GM12878 (cell line): ENCODE measurements at regions not wholly inside any gene's neighbourhood (a gene's known extent, or its start where the extent isn't known, plus 50 kb on each side); places are given as distances from the start of the nearest gene placed in this dataset.

Experiments used
- CBFB ChIP-seq: IDR thresholded peaks from 2 replicates; pipeline ENCODE4 v1.6.1; 2016; ENCODE audit warnings: antibody characterized with exemption, low read depth
- CEBPB ChIP-seq, 2 experiments: fragments of 150-350 bp in 1 of 2; IDR thresholded peaks; 2 replicates each; pipeline ENCODE4 v1.6.1; 2012 to 2014; ENCODE audit warnings: low read depth in 2 of 2, low read length in 2 of 2, borderline replicate concordance in 1 of 2, inconsistent platforms in 1 of 2
- CHD4 ChIP-seq: fragments of 200-600 bp; sonication (generic); IDR thresholded peaks from 2 replicates; pipeline ENCODE4 v1.6.1; 2016; ENCODE audit warnings: mild to moderate bottlenecking
- EED ChIP-seq: sonication (generic); IDR thresholded peaks from 2 replicates; pipeline ENCODE4 v1.6.1; 2016; ENCODE audit warnings: antibody characterized with exemption, low read depth
- FOXM1 ChIP-seq: IDR thresholded peaks from 2 replicates; pipeline ENCODE4 v1.6.1; 2012; ENCODE audit warnings: low read depth, mild to moderate bottlenecking, inconsistent platforms, low read length, moderate library complexity
- GATAD2B ChIP-seq: fragments of 450-650 bp; conservative IDR thresholded peaks from 2 replicates; pipeline ENCODE4 v1.6.1; 2017; ENCODE audit warnings: low read depth, mild to moderate bottlenecking, moderate library complexity
- HDAC6 ChIP-seq: fragments of 200-600 bp; sonication (generic); IDR thresholded peaks from one replicate; pipeline ENCODE4 v1.8.0; 2017; ENCODE audit warnings: antibody characterized with exemption; ENCODE audit not compliant: unreplicated experiment
- IKZF1 ChIP-seq: fragments of 450-650 bp; conservative IDR thresholded peaks from 2 replicates; pipeline ENCODE4 v1.6.1; 2017; ENCODE audit warnings: antibody characterized with exemption, mild to moderate bottlenecking
- JUNB ChIP-seq: IDR thresholded peaks from 2 replicates; pipeline ENCODE4 v1.6.1; 2016; ENCODE audit warnings: antibody characterized with exemption, mild to moderate bottlenecking
- KLF5 ChIP-seq: fragments of 450-650 bp; IDR thresholded peaks from 2 replicates; pipeline ENCODE4 v1.6.1; 2014; ENCODE audit warnings: mild to moderate bottlenecking; ENCODE audit not compliant: partially characterized antibody
- MTA3 ChIP-seq: IDR thresholded peaks from 2 replicates; pipeline ENCODE4 v1.6.1; 2012; ENCODE audit warnings: low read length, inconsistent platforms, borderline replicate concordance
- NFIC ChIP-seq: IDR thresholded peaks from 2 replicates; pipeline ENCODE4 v1.6.1; 2012; ENCODE audit warnings: low read depth, mild to moderate bottlenecking, inconsistent platforms, low read length, moderate library complexity
- NR2C1 ChIP-seq: fragments of 450-650 bp; IDR thresholded peaks from 2 replicates; pipeline ENCODE4 v1.6.1; 2017; ENCODE audit warnings: antibody characterized with exemption, mild to moderate bottlenecking, moderate library complexity
- RCOR1 ChIP-seq: conservative IDR thresholded peaks from 2 replicates; pipeline ENCODE4 v1.6.1; 2012; ENCODE audit warnings: low read depth, low read length, improper control_type of control experiment
- SRF ChIP-seq, 2 experiments: IDR thresholded peaks; 2 replicates each; pipeline ENCODE4 v1.6.1; 2011; ENCODE audit warnings: low read depth in 2 of 2, low read length in 2 of 2, mild to moderate bottlenecking in 1 of 2, moderate library complexity in 1 of 2
- SUPT20H ChIP-seq: IDR thresholded peaks from 2 replicates; pipeline ENCODE4 v1.6.1; 2011; ENCODE audit warnings: low read depth, mild to moderate bottlenecking, low read length, moderate library complexity, borderline replicate concordance; ENCODE audit not compliant: control insufficient read depth
- ZNF24 ChIP-seq: fragments of 450-650 bp; IDR thresholded peaks from 2 replicates; pipeline ENCODE4 v1.6.1; 2017; ENCODE audit warnings: antibody characterized with exemption, mild to moderate bottlenecking
- ZSCAN29 ChIP-seq: fragments of 450-650 bp; IDR thresholded peaks from 2 replicates; pipeline ENCODE4 v1.6.1; 2017; ENCODE audit warnings: mild to moderate bottlenecking, moderate library complexity
- TF ChIP-seq, protein P1 (sequence below): fragments of 450-650 bp; IDR thresholded peaks from 2 replicates; pipeline ENCODE4 v1.6.1; 2017; ENCODE audit warnings: mild to moderate bottlenecking, moderate library complexity
- TF ChIP-seq, protein P2 (sequence below), 3 experiments: IDR thresholded peaks in 2 of 3; conservative IDR thresholded peaks in 1 of 3; 2 replicates each; pipeline ENCODE4 v1.5.1; 2011; ENCODE audit warnings: low read depth in 3 of 3, low read length in 3 of 3, mild to moderate bottlenecking in 3 of 3, control low read depth in 2 of 3, moderate library complexity in 2 of 3, inconsistent platforms in 1 of 3, mixed read lengths in 1 of 3; ENCODE audit not compliant: control insufficient read depth in 2 of 3, insufficient read depth in 1 of 3; ENCODE audit errors: extremely low read depth in 1 of 3
- TF ChIP-seq, protein P3 (sequence below): fragments of 450-650 bp; IDR thresholded peaks from 2 replicates; pipeline ENCODE4 v1.6.1; 2018; ENCODE audit warnings: borderline replicate concordance, mild to moderate bottlenecking; ENCODE audit not compliant: partially characterized antibody
- TF ChIP-seq, protein P4 (sequence below): IDR thresholded peaks from 2 replicates; pipeline ENCODE4 v1.6.1; 2011; ENCODE audit warnings: low read depth, low read length, improper control_type of control experiment, borderline replicate concordance

DNA sequence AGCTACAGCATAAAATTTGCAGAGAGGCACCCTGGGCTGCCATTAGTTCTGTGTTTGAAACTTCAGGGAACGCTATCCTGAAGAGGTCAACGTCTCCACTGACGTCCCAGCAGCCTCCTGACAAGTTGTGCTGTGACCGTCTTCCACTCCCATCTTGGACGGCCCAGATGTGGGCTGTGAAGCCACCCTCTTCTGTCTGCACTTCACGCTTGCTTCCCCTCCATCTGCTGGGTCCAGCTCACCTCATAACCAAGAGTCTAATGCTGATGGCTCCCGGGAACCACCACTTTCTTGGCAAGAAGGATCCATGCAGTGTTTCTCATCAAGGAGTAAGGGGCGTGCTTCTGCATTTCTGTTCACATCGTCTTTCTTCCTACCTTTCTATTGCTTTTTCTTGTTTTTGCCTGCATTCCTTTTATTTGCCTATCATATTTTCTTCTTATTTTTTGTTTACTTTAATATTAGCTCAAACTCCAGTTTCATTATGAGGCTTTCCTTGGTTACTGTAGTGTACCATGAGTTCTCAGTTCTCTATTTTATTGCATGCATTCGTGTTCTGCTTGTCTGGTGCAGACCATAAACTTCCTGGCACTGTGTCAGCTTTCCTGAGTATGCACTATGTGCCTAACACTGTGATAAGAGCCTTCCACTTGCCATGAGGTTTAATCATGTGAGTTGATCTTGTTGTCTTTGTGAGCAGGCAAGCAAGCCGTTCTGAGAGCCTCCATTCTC is 631.8 kb upstream of the RAB6C start (continued):
- TF ChIP-seq, protein P1, sequence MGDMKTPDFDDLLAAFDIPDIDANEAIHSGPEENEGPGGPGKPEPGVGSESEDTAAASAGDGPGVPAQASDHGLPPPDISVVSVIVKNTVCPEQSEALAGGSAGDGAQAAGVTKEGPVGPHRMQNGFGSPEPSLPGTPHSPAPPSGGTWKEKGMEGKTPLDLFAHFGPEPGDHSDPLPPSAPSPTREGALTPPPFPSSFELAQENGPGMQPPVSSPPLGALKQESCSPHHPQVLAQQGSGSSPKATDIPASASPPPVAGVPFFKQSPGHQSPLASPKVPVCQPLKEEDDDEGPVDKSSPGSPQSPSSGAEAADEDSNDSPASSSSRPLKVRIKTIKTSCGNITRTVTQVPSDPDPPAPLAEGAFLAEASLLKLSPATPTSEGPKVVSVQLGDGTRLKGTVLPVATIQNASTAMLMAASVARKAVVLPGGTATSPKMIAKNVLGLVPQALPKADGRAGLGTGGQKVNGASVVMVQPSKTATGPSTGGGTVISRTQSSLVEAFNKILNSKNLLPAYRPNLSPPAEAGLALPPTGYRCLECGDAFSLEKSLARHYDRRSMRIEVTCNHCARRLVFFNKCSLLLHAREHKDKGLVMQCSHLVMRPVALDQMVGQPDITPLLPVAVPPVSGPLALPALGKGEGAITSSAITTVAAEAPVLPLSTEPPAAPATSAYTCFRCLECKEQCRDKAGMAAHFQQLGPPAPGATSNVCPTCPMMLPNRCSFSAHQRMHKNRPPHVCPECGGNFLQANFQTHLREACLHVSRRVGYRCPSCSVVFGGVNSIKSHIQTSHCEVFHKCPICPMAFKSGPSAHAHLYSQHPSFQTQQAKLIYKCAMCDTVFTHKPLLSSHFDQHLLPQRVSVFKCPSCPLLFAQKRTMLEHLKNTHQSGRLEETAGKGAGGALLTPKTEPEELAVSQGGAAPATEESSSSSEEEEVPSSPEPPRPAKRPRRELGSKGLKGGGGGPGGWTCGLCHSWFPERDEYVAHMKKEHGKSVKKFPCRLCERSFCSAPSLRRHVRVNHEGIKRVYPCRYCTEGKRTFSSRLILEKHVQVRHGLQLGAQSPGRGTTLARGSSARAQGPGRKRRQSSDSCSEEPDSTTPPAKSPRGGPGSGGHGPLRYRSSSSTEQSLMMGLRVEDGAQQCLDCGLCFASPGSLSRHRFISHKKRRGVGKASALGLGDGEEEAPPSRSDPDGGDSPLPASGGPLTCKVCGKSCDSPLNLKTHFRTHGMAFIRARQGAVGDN: no peak
- TF ChIP-seq NR2C1 (no peak), EED (peak; percentile 65; the same call in 1 of the 2 replicates), ZNF24 (peak; percentile 33; the same call in 1 of the 2 replicates), IKZF1 (peak; percentile 57; the same call in 1 of the 2 replicates), SUPT20H (no peak), ZSCAN29 (no peak), SRF (IDR thresholded peaks at IDR 0.05; ENCODE audit: low read depth in 2 of 2, low read length in 2 of 2) (no peak), RCOR1 (no peak), MTA3 (peak; percentile 75; the same call in 1 of the 2 replicates), NFIC (peak; percentile 97), CBFB (peak; percentile 63; the same call in 1 of the 2 replicates), FOXM1 (peak; percentile 89), KLF5 (no peak), HDAC6 (no peak), JUNB (peak; percentile 96), CEBPB (IDR thresholded peaks at IDR 0.05; ENCODE audit: borderline replicate concordance in 1 of 2, low read depth in 2 of 2, low read length in 2 of 2) (no peak), GATAD2B (no peak), CHD4 (no peak)
- TF ChIP-seq, protein P2, sequence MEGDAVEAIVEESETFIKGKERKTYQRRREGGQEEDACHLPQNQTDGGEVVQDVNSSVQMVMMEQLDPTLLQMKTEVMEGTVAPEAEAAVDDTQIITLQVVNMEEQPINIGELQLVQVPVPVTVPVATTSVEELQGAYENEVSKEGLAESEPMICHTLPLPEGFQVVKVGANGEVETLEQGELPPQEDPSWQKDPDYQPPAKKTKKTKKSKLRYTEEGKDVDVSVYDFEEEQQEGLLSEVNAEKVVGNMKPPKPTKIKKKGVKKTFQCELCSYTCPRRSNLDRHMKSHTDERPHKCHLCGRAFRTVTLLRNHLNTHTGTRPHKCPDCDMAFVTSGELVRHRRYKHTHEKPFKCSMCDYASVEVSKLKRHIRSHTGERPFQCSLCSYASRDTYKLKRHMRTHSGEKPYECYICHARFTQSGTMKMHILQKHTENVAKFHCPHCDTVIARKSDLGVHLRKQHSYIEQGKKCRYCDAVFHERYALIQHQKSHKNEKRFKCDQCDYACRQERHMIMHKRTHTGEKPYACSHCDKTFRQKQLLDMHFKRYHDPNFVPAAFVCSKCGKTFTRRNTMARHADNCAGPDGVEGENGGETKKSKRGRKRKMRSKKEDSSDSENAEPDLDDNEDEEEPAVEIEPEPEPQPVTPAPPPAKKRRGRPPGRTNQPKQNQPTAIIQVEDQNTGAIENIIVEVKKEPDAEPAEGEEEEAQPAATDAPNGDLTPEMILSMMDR (IDR thresholded peaks at IDR 0.05 in 2 of 3, conservative IDR thresholded peaks at IDR 0.05 in 1 of 3; ENCODE audit: control insufficient read depth in 2 of 3, extremely low read depth in 1 of 3, insufficient read depth in 1 of 3, low read depth in 3 of 3, low read length in 3 of 3): no peak
- TF ChIP-seq, protein P3, sequence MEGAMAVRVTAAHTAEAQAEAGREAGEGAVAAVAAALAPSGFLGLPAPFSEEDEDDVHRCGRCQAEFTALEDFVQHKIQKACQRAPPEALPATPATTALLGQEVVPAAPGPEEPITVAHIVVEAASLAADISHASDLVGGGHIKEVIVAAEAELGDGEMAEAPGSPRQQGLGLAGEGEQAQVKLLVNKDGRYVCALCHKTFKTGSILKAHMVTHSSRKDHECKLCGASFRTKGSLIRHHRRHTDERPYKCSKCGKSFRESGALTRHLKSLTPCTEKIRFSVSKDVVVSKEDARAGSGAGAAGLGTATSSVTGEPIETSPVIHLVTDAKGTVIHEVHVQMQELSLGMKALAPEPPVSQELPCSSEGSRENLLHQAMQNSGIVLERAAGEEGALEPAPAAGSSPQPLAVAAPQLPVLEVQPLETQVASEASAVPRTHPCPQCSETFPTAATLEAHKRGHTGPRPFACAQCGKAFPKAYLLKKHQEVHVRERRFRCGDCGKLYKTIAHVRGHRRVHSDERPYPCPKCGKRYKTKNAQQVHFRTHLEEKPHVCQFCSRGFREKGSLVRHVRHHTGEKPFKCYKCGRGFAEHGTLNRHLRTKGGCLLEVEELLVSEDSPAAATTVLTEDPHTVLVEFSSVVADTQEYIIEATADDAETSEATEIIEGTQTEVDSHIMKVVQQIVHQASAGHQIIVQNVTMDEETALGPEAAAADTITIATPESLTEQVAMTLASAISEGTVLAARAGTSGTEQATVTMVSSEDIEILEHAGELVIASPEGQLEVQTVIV: no peak
- TF ChIP-seq, protein P4, sequence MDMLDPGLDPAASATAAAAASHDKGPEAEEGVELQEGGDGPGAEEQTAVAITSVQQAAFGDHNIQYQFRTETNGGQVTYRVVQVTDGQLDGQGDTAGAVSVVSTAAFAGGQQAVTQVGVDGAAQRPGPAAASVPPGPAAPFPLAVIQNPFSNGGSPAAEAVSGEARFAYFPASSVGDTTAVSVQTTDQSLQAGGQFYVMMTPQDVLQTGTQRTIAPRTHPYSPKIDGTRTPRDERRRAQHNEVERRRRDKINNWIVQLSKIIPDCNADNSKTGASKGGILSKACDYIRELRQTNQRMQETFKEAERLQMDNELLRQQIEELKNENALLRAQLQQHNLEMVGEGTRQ: no peak
